CD4-positive, alpha-beta T cell (primary cell): ENCODE measurements at regions not wholly inside any gene's neighbourhood (a gene's known extent, or its start where the extent isn't known, plus 50 kb on each side); places are given as distances from the start of the nearest gene placed in this dataset.
A peak's percentile ranks its signal among the peaks of the same experiment; 100 is the strongest.

Source experiments
- ATAC-seq: fragments of 200-7000 bp; cut with Tn5 transposase; one replicate; pipeline ENCODE4 v1.10.0; 2022; ENCODE audit warnings: mild to moderate bottlenecking; ENCODE audit not compliant: poor library complexity
- CTCF ChIA-PET: fragments of 350-600 bp; sonication (Branson Sonifier 250); formaldehyde crosslinking; loops from one replicate; lab custom pipeline; 2021; ENCODE audit warnings: antibody characterized with exemption, inconsistent platforms; lab: Charles Lee
- POLR2A ChIA-PET: fragments of 350-600 bp; sonication (Branson Sonifier 250); formaldehyde crosslinking; loops from one replicate; lab custom pipeline; 2021; ENCODE audit warnings: antibody characterized with exemption, inconsistent platforms; lab: Charles Lee
- DNase-seq, 14 experiments: peaks; one replicate each; pipeline ENCODE4 v3.0.0-alpha.2; 2013 to 2020; ENCODE audit warnings: mixed read lengths in 2 of 14
- H3K27ac ChIP-seq, 2 donors: one replicate each; pipeline versions ENCODE4 v1.5.1 to v1.7.0; 2013; ENCODE audit warnings: low read length in 2 of 2, low read depth in 1 of 2, mild to moderate bottlenecking in 1 of 2
- H3K27me3 ChIP-seq, 2 experiments: 1 replicate in 1 of 2; 2 replicates in 1 of 2; pipeline versions ENCODE4 v1.6.1 to v1.7.0; 2013; ENCODE audit warnings: low read length in 2 of 2, control low read depth in 1 of 2, mild to moderate bottlenecking in 1 of 2, moderate library complexity in 1 of 2; ENCODE audit not compliant: insufficient read depth in 2 of 2, control insufficient read depth in 1 of 2
- H3K36me3 ChIP-seq: one replicate; pipeline ENCODE4 v1.6.1; 2013; ENCODE audit warnings: low read length, control low read depth; ENCODE audit not compliant: insufficient read depth
- H3K4me1 ChIP-seq: one replicate; pipeline ENCODE4 v1.6.1; 2013; ENCODE audit warnings: low read length, control low read depth; ENCODE audit not compliant: insufficient read depth
- H3K4me3 ChIP-seq: one replicate; pipeline ENCODE4 v1.5.1; 2013; ENCODE audit warnings: mild to moderate bottlenecking, low read length, moderate library complexity
- H3K9me3 ChIP-seq, 2 experiments: 1 replicate in 1 of 2; 2 replicates in 1 of 2; pipeline versions ENCODE4 v1.6.1 to v1.7.0; 2013; ENCODE audit warnings: low read length in 2 of 2, mild to moderate bottlenecking in 2 of 2, control low read depth in 1 of 2, moderate library complexity in 1 of 2; ENCODE audit not compliant: control insufficient read depth in 1 of 2, insufficient read depth in 1 of 2
- H3K27ac Mint-ChIP-seq: one replicate; pipeline ENCODE4 v1.8.0; 2020; ENCODE audit warnings: mixed read lengths
- H3K27me3 Mint-ChIP-seq: one replicate; pipeline ENCODE4 v1.8.0; 2021; ENCODE audit warnings: mixed read lengths
- H3K36me3 Mint-ChIP-seq: one replicate; pipeline ENCODE4 v1.8.0; 2021; ENCODE audit warnings: low read depth, mixed read lengths
- H3K4me1 Mint-ChIP-seq: one replicate; pipeline ENCODE4 v1.8.0; 2021; ENCODE audit warnings: low read depth, mixed read lengths
- H3K4me3 Mint-ChIP-seq: one replicate; pipeline ENCODE4 v1.8.0; 2020; ENCODE audit warnings: mild to moderate bottlenecking, mixed read lengths
- H3K9me3 Mint-ChIP-seq: one replicate; pipeline ENCODE4 v1.8.0; 2020; ENCODE audit warnings: mixed read lengths
- intact Hi-C, 2 experiments: fragments of 100-400 bp; cut with DNase I in 1 of 2; cut with micrococcal nuclease in 1 of 2; formaldehyde crosslinking; loops; one replicate each; pipeline versions ENCODE4 v1.15.1 to v1.9.0; 2023 to 2025; cut with DNase I, micrococcal nuclease
- TF ChIP-seq, protein P1 (sequence below): fragments of 200-600 bp; IDR thresholded peaks from one replicate; pipeline ENCODE4 v1.8.0; 2022; ENCODE audit warnings: antibody characterized with exemption, mild to moderate bottlenecking

DNA sequence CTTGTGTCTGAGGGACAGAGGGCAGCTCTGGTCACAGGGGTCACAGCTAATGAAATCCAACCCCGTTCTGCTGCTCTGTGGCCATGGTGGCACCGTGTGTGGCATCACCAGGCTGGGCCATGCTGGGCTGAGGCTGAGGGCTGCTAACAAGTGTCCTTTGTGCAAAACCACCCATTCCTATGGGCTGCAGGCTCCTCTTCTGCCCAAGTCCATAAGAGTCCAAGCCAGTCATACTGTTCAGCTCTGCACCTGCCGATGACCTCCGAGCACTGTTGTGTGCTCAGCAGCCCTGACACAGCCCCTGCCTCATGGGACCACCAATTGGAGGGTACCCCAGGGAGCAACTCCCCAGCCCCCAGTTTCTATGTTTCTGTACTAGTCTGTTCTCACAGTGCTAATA lies 133.1 kb downstream of the WDR11 start:
- no peak for ATAC-seq
- H3K9me3 ChIP-seq: peaks cover 0 to 21% of the 10 kb centered on the region in 2 experiments
- Mint-ChIP-seq H3K36me3 (no peaks in the 10 kb centered on the region), H3K4me1 (no peaks in the 10 kb centered on the region), H3K27me3 (peaks cover 44% of the 10 kb centered on the region), H3K27ac (no peak overlapping the region), H3K9me3 (no peaks in the 10 kb centered on the region), H3K4me3 (no peak overlapping the region)
- TF ChIP-seq, protein P1, sequence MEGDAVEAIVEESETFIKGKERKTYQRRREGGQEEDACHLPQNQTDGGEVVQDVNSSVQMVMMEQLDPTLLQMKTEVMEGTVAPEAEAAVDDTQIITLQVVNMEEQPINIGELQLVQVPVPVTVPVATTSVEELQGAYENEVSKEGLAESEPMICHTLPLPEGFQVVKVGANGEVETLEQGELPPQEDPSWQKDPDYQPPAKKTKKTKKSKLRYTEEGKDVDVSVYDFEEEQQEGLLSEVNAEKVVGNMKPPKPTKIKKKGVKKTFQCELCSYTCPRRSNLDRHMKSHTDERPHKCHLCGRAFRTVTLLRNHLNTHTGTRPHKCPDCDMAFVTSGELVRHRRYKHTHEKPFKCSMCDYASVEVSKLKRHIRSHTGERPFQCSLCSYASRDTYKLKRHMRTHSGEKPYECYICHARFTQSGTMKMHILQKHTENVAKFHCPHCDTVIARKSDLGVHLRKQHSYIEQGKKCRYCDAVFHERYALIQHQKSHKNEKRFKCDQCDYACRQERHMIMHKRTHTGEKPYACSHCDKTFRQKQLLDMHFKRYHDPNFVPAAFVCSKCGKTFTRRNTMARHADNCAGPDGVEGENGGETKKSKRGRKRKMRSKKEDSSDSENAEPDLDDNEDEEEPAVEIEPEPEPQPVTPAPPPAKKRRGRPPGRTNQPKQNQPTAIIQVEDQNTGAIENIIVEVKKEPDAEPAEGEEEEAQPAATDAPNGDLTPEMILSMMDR: no peak
- ChIA-PET POLR2A (no interaction called here), CTCF (no interaction called here)
- no peak overlapping the region for H3K4me3 ChIP-seq
- peaks cover 21 to 22% of the 10 kb centered on the region in 2 experiments for H3K27me3 ChIP-seq
- no peaks in the 10 kb centered on the region for H3K36me3 ChIP-seq
- no peak for DNase-seq
- intact Hi-C loops: no loop called here
- H3K27ac ChIP-seq: no peak overlapping the region
- H3K4me1 ChIP-seq: no peaks in the 10 kb centered on the region

GRCh38 chr10:120987359-120987758 lies 136.2 kb downstream of the WDR11 start:
- H3K27ac ChIP-seq: no peak overlapping the region
- H3K4me3 Mint-ChIP-seq: no peak overlapping the region

GRCh38 chr10:120988751-120989150 lies 137.6 kb downstream of the WDR11 start:
- Histone ChIP-seq H3K36me3 (no peaks in the 10 kb centered on the region), H3K9me3 (peaks cover 0 to 22% of the 10 kb centered on the region in 2 experiments), H3K27ac (no peak overlapping the region), H3K4me3 (no peak overlapping the region), H3K27me3 (peaks cover 0 to 5% of the 10 kb centered on the region in 2 experiments), H3K4me1 (no peaks in the 10 kb centered on the region)
- TF ChIP-seq, protein P1: no peak
- Mint-ChIP-seq H3K36me3 (no peaks in the 10 kb centered on the region), H3K4me1 (no peaks in the 10 kb centered on the region), H3K4me3 (no peak overlapping the region), H3K9me3 (no peaks in the 10 kb centered on the region), H3K27ac (no peak overlapping the region), H3K27me3 (peaks cover 9% of the 10 kb centered on the region)
- ChIA-PET POLR2A (no interaction called here), CTCF (no interaction called here)
- intact Hi-C loops: no loop called here
- no peak for ATAC-seq
- DNase-seq: no peak

More at GRCh38 chr10:120987359-120987758, 136.2 kb downstream of the WDR11 start:
- CTCF ChIA-PET: no interaction called here
- Histone ChIP-seq H3K9me3 (peaks cover 0 to 22% of the 10 kb centered on the region in 2 experiments), H3K4me1 (no peaks in the 10 kb centered on the region), H3K27me3 (peaks cover 5 to 6% of the 10 kb centered on the region in 2 experiments), H3K4me3 (no peak overlapping the region), H3K36me3 (no peaks in the 10 kb centered on the region)
- ATAC-seq (no peak), DNase-seq (peak in 1 of 14 experiments; percentile 27)
- no peaks in the 10 kb centered on the region for H3K36me3 Mint-ChIP-seq
- TF ChIP-seq, protein P1: no peak
- H3K4me1 Mint-ChIP-seq: no peaks in the 10 kb centered on the region
- POLR2A ChIA-PET: no interaction called here
- intact Hi-C loops: no loop called here
- H3K27me3 Mint-ChIP-seq: peaks cover 19% of the 10 kb centered on the region
- H3K27ac Mint-ChIP-seq: no peak overlapping the region
- H3K9me3 Mint-ChIP-seq: no peaks in the 10 kb centered on the region
